Psoas muscle (tissue), 7 donors: ENCODE measurements at regions not wholly inside any gene's neighbourhood (a gene's known extent, or its start where the extent isn't known, plus 50 kb on each side); places are given as distances from the start of the nearest gene placed in this dataset.

Source experiments
- ATAC-seq, 4 donors: fragments of 200-7000 bp; cut with Tn5 transposase; one replicate each; pipeline ENCODE4 v1.9.1; 2020; ENCODE audit warnings: moderate library complexity in 3 of 4, mild to moderate bottlenecking in 2 of 4
- DNase-seq, 2 donors: peaks; one replicate each; pipeline ENCODE4 v3.0.0-alpha.2; 2020
- H3K27ac ChIP-seq: fragments of 200-600 bp; one replicate; pipeline ENCODE4 v1.8.0; 2022
- H3K27me3 ChIP-seq, 3 donors: fragments of 200-600 bp in 1 of 3; one replicate each; pipeline versions ENCODE4 v1.6.1 to v1.8.0; 2013 to 2022; ENCODE audit warnings: low read length in 2 of 3, mild to moderate bottlenecking in 2 of 3, moderate library complexity in 1 of 3; ENCODE audit not compliant: insufficient read depth in 3 of 3
- H3K36me3 ChIP-seq, 2 donors: fragments of 200-600 bp in 1 of 2; one replicate each; pipeline versions ENCODE4 v1.6.1 to v1.8.0; 2013 to 2022; ENCODE audit warnings: low read depth in 1 of 2, mild to moderate bottlenecking in 1 of 2, moderate library complexity in 1 of 2; ENCODE audit not compliant: insufficient read depth in 1 of 2
- H3K4me1 ChIP-seq: fragments of 200-600 bp; one replicate; pipeline ENCODE4 v1.8.0; 2022
- H3K4me3 ChIP-seq: fragments of 200-600 bp; one replicate; pipeline ENCODE4 v1.8.0; 2022; ENCODE audit warnings: mild to moderate bottlenecking
- H3K9me3 ChIP-seq: fragments of 200-600 bp; one replicate; pipeline ENCODE4 v1.8.0; 2022
- CTCF ChIP-seq: fragments of 200-600 bp; IDR thresholded peaks from one replicate; pipeline ENCODE4 v1.8.0; 2022; ENCODE audit warnings: antibody characterized with exemption
- WGBS, 3 donors: extraction: QIAGEN DNeasy Blood & Tissue Kit; methylation state at CpG; one replicate each; pipeline versions ENCODE4 v1.1.6 to v1.1.7; 2013; 5-methylcytosine and 5-hydroxymethylcytosine counted together
- intact Hi-C, 2 donors: fragments of 100-400 bp; cut with DNase I; formaldehyde crosslinking; loops; one replicate each; pipeline versions ENCODE4 v1.11.0 to v1.14.2; 2022
- donor health status: healthy with polysubstance abuse.
- donor health status: DM: no; HTN: no; CAD: no; lungs with moderate emphysema.
- donor health status: Bipolar disorder and iron deficiency.
- donor health status: healthy.
- donor health status: DM: yes; HTN: yes; CAD: no.
- donor health status: DM: no; HTN: no; CAD: no.
- donor health status: DM: yes; HTN: yes; CAD: no.

- TF ChIP-seq CTCF: no peak
- intact Hi-C loops: no loop called here
- Histone ChIP-seq H3K9me3 (peaks cover 6% of the 10 kb centered on the region), H3K4me3 (no peak overlapping the region), H3K27ac (no peak overlapping the region), H3K36me3 (no peaks in the 10 kb centered on the region), H3K4me1 (no peaks in the 10 kb centered on the region), H3K27me3 (no peaks in the 10 kb centered on the region)
- WGBS, 3 donors: 84 to 91% (median 85%) methylated on average over 4 of the region's 4 CpGs
- DNase-seq (no peak), ATAC-seq (no peak)
Observed at GRCh38 chr19:57063070-57063469, 56.7 kb upstream of the USP29 start.

- H3K9me3 ChIP-seq: peaks cover 6% of the 10 kb centered on the region
- H3K36me3 ChIP-seq: no peaks in the 10 kb centered on the region
- H3K4me3 ChIP-seq: no peak overlapping the region
- H3K27me3 ChIP-seq: no peaks in the 10 kb centered on the region
- WGBS, 3 donors: 82 to 90% (median 82%) methylated on average over 3 of the region's 3 CpGs
- no peak for TF ChIP-seq CTCF
- intact Hi-C loops: no loop called here
- ATAC-seq (no peak), DNase-seq (no peak)
- no peaks in the 10 kb centered on the region for H3K4me1 ChIP-seq
- H3K27ac ChIP-seq: no peak overlapping the region
Observed at GRCh38 chr19:57067440-57067839, 52.3 kb upstream of the USP29 start.

- no peak for TF ChIP-seq CTCF
- no peaks in the 10 kb centered on the region for H3K4me1 ChIP-seq
- no peaks in the 10 kb centered on the region for H3K36me3 ChIP-seq
- intact Hi-C loops: no loop called here
- DNase-seq: no peak
- no peak overlapping the region for H3K27ac ChIP-seq
- WGBS, 3 donors: 36 to 45% (median 37%) methylated on average over 12 of the region's 12 CpGs
- H3K9me3 ChIP-seq: peaks cover 6% of the 10 kb centered on the region
- no peak overlapping the region for H3K4me3 ChIP-seq
- no peak for ATAC-seq
- H3K27me3 ChIP-seq: no peaks in the 10 kb centered on the region
Observed at GRCh38 chr19:57068311-57068710, 51.5 kb upstream of the USP29 start.

- 47 to 51% (median 49%) methylated on average over 24 of the region's 24 CpGs for WGBS, 3 donors
- no peak for TF ChIP-seq CTCF
- intact Hi-C loops: no loop called here
Observed at GRCh38 chr19:57068921-57069697, 50.7 kb upstream of the USP29 start.

More at GRCh38 chr19:57068921-57069697, 50.7 kb upstream of the USP29 start:
- Histone ChIP-seq H3K4me1 (no peaks in the 10 kb centered on the region), H3K36me3 (no peaks in the 10 kb centered on the region), H3K27me3 (no peaks in the 10 kb centered on the region), H3K27ac (no peak overlapping the region), H3K4me3 (no peak overlapping the region), H3K9me3 (peaks cover 6% of the 10 kb centered on the region)
- ATAC-seq (no peak), DNase-seq (no peak)
